HG03095 (cell line): ENCODE measurements at regions not wholly inside any gene's neighbourhood (a gene's known extent, or its start where the extent isn't known, plus 50 kb on each side); places are given as distances from the start of the nearest gene placed in this dataset.

ENCODE experiments used
- ATAC-seq: cut with Tn5 transposase; IDR thresholded peaks from one replicate; pipeline ENCODE4 v1.9.1; 2021; ENCODE audit warnings: moderate library complexity; ENCODE audit not compliant: unreplicated experiment

DNA sequence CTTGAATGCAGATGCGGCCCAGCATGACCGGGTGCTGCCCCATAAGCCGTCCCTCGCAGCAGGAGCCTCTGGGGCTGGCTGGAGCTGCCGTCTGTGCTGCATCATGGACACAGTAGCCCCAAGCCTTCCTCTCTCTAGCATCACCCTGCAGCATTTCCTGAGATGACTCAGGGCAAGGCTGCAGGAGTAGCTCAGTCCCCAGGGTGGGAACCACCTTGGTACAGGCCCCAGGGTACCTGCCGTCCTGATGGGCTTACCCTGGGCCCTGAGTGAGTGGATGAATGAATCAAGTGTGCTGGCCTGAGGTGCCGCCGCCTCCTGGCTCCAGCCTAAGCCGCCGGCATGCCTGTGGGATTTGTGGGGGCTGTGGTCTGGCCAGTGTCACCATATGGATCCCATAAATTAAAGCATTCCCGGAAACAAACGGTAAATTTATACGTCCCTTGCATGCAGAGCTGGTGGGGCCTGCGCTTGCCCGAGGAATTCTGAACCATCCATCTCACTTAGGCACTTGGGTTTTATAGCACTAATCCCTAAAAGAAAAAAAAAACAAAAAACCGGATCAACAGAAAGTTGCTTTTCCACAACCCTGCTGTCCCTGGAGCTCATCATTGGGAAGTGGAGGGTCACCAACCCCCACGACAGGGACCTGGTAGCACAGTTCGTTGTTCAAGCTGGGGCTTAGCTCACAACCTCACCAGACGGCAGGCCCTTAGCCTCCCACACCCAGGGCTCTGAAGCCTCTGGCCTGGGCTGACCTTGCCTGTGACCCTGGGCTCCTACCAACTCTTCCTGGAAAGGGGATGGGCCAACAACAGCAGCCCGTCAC lies 242.6 kb upstream of the CIBAR2 start:
- no peak for ATAC-seq

DNA sequence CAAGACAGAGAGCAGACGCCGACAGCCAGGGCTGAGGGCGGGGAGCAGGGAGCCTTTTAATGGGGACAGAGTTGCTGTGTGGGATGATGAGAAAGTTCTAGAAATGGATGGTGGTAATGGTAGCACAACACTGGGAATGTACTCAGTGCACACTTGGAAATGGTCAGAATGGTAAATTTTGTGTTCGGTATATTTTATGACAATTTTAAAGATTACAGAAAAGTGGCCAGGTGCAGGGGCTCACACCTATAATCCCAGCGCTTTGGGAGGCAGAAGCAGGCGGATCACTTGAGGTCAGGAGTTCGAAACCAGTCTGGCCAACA lies 243.2 kb upstream of the CIBAR2 start:
- ATAC-seq, result no peak

DNA sequence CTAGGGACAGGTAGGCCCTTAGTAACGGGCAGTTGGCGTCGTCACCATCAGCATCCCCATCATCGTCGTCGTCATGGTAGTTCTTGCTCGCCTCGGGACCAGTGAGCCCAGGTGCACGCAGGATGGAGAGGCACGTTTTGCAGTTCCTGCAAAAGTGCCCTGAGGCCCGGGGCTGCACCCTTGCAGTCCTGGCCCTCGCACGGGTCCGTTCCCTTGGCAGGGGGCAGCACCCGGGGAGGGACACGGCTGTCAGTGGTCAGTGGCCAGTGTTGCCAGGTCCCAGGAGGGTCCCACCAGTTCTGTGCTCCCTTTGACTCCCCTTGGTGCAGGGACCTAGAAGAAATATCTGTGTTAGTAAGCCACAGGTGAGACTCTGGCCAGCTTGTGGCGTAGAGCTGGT lies 243.9 kb upstream of the CIBAR2 start:
- ATAC-seq, result no peak

DNA sequence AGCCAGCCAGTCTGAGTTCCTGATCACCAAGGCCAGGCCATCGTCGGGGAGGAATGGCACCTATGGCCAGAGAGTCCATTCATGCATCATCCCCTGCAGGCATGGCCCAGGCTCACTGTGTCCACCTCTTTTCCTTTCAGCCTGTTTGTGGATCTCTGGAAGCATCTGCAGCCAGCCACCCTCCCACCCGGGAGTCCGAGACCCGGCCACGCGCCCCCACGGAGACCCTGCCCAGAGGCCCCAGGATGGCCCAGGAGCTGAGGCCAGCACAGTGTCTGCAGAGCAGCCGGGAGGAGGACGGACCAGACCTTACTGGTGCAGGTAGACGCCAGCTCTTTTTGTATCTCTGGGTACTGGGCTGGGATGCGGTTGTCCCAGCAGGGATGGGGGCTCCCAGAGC lies 245.1 kb upstream of the CIBAR2 start:
- ATAC-seq, result no peak

DNA sequence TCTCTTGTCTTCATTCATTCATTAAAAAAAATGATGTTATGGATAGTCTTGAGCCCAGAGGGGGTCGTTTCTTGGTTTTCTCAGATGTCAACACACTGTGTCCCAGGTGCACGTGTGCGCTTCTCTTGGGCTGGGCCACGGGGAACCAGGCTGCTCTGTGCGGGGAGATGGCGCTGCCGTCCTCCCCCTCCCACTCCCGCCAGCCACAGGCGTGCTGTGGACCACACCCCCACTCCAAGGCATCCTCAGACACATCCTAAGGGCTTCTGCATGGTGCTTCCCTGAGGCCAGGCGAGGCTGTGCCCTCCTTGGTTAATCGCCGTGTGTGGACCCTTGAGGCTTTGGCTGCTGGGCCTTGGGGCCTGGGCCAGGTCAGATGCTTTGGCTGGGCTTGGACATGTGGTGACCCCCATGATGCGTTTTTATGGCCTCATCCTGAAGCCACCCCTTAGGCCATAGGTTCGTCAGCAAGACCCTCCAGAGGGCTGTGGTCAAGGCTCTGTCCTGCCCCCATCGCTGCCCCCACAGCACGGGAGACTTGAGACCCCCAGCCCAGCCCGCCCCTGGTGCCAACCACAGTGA lies 245.7 kb upstream of the CIBAR2 start:
- ATAC-seq, result no peak

DNA sequence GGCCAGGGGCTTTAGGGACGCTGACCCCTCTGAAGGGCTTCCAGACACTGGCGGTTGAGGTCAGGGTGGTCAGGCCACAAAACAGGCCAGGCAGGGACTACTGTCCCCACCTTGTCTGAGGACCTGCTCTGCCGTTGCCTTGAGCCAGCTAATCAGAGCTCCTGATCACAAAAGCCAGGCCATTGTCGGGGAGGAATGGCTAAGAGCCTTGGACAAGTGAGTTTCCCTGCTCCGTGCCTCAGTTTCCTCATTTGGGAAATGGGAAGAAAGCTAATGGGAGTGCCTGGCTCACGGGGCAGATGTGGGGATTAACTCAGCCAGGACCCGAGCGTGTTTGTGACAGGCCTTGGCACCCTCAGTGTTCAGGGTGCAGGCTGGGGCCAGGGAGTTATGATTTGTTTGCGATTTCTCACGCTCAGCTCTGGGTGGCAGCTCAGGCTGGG lies 246.5 kb upstream of the CIBAR2 start:
- ATAC-seq, result no peak

DNA sequence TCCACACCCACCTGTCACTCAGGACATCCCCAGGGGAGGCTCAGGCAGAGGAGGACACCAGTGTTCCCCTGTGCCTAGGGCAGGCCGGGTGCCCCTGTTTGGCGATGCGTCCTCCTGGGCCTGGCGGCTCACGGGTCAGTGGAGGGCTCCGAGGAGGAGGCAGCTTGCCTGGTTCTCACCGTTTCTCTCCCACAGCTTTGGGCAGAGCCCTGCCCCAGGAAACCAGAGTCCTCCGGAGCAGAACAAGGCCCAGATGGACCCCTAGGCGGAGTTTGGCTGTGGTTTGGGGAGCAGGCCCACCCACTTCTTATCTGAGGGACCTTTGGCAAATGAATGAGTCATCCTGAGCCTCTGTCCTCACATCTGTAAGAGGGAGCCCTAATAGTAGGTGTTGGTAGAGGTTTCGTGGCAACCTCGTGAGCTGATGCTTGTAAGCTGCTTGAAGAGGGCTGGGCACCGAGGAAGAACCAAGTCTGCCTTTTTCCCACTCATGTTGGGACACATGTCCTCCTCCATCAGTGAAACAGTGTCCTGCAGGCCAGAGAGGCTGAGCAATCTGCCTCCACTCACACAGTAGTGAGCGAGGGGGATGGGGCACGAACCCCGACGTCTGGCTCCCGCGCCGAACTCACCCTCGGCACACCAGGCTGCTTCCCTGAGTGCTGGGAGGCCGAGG lies 247.0 kb upstream of the CIBAR2 start:
- no peak for ATAC-seq

DNA sequence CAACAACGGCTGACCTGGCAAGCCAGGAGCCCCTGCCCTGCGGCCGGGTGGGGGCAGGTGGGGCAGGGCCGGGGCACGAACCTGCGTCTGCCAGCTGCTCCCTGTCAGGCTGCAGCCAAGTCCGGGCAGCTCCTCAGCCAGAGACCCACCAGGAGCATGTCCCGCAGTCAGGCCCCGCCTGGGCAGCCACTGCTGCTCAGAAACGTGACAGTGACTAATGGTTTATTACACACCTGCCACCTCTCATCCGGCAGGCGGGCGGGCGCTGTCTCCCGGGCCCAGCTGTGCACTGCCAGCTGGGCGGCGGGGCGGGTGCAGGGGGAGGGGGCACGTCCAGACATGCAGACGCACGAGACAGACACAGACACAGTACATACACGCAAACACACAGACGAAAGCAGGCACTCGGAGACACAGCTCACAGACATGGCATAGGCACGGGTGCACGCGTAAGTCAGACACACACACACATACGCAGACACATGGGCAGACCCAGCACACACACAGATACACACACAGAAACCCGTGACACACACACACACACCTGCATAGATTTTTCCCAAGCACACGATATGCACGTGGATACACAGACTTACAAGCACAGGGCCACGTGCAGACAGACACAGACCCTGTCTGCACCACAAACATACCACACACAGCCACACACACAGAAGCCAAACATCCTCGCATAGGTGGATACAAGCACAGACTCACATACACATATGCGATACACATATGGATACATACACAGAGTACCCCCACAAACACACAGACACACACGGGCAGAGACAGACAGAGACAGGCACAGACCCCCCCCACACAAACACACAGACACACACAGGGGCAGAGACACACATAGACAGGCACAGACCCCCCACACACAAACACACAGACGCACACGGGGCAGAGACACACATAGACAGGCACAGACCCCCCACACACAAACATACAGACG lies 248.3 kb upstream of the CIBAR2 start:
- no peak for ATAC-seq

DNA sequence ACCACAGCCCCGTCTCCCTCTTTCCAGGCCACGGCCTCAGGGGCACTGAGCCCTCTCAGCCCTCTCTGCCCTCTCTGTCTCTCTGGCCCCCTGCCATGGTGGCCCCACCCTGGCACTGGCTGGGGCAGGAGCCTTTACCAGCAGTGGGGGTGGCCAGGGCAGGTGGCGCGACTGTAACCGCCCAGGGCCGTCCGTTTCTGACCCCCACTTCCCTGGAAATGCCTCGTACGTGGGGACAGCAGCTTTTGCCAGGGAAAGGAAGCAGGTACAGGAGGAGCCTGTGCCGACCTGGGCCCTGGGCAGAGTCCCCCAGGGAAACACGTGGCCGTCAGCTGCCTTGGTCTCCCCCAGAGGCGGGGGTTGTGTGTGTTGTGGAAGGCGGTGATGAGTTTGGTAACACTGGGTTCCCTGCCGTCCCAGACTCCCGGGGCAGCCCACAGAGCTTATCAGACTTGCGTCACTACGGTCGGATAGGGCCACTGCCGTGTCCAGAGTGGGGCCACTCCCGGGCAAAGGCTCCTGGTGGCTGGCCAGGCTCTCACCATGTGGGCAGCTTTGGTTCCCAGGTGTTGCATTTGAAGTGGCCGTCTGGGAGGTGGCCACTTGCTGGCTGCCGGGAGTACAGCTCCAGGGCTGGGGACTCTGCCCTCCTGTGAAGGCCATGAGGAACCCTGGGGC lies 249.3 kb upstream of the CIBAR2 start:
- no peak for ATAC-seq

DNA sequence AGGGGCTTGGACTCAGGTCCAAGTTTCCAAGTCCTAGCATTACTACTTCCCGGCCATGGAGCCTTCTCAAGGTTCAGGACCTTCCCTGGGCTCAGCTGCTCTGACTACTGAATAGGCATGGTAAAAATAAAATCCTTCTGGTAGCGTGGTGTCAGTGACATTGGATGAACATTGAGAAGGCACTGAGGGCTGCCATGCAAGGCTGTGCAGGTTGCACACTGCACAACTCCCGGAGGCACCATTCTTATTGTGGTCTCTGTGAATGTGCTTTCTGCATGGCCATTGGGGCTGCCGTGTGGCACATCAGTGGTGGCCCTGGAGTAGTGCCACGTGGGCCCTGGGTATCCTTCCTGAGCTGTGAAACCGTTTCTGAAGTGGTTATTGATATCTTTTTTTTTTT lies 250.2 kb upstream of the CIBAR2 start:
- ATAC-seq, result no peak

DNA sequence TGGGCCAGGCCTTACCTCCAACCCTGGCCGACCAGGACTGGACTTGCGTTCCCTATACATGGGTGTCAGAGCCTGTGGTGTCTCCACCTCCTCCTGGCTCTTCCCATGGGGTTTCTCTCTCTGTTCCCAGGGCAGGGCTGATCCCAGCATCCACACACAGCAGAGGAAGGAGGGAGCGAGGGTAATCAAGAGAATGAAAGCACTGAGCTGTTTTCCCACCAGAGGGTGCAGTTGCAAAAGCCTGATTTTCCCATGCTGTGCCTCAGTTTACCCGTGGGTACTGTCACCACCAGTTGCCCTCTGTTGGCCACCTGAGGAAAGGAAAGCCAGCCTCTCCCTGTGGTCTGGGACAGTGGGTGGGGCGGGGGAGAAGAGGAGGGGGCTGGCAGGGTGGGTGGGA lies 249.7 kb upstream of the GSE1 start:
- ATAC-seq, result no peak

DNA sequence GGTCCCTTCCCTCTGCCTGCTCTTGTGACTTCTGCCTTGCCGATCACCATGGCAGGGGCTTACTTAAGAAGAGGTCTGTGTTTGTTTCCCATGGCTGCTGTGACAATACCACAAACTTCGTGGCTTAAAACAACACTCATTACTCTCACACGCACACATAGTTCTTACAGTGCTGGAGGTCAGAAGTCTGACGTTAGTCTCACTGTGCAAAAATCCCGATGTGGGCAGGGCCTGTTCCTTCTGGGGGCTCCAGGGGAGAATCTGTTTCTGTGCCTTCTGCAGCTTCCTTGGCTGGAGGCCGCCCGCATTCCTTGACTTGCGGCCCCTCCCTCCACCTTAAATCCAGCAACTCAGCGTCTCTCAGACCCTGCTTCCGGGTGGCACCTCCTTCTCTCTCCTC lies 249.2 kb upstream of the GSE1 start:
- no peak for ATAC-seq

DNA sequence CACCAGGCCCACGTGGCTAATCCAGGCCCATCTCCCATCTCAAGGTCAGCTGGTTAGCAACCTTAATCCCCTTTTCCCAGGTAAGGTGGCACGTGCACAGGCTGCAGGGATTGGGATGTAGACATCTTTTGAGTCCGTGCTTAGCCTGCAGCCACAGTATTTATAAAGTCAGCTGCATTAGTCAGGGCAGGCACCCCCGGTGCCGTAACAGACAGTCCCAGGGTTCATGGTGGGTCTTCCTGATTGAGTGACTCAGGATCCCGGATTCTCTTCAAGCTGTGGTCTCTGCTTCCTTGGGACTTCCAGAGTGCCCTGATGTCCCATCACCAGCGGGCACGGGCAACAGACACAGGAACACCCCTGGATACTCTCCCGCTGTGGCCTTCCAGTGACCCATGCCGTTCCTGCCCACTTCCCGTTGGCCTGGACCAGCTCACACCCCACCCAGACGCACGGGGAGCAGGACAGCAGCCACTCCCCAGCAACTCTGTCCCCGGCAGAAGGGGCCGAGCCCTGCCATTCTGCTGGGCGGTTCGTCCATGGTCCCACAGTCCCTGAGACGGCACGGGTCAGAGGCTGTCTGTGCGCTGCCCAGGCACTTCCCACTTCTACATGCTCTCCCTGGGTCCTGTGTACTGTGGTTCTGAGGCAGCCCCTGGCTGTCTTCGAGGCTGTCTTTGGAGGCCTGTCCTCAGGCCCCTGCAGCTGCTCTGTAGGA lies 248.6 kb upstream of the GSE1 start:
- no peak for ATAC-seq

DNA sequence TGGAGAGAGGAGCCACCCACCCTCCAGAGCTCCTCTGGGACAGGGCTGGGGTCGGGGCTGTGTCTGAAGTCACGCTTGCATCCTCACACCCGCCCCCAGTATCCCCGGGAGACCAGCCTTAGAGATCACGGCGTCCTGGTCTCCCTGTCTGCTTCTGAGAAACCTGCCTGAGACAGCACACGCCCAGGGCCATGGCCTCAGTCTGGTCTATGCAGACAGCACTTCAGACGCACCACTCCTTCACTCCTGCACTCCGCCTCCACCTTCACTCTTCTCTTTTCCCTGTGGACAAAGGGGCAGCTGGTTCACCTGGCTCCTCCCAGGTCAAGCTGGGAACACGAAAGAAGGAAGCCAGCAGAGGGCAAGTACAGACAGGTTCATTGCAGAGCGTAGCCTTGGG lies 248.0 kb upstream of the GSE1 start:
- ATAC-seq, result no peak

DNA sequence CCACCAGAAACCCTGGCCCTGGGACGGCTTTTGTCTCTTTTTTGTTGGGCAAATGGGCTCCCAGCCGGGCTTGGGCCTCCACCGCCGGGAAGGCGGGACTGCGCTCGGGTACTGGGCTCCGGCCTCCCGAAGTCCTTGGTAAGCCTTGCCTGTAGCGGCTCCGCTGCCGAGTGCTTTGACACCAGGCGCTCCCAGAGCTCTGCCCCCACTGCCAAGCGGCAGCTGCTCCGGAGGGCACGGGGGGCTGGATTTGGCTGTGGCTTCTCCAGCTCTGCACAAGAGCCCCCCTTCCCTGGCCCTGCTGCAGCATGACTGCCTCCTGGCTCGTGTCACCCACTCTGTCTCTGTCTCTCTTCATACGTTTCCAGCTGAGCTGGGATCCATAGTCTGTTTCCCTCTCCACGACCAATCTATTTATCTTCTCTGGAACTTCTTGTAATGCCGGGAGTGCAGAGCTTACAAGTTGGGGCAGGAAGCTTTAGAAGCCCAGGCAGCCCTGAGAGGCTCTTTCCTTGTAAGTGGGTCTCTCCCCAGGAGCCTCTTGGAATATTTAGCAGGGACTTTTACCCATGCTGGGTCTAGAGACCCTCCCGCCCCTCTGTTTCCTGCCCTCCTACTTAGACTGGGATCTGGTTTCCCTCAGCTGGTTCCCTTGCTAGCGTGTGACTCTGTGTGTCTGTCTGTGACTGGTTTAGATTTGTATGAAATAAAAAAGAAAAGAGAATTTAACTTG lies 246.9 kb upstream of the GSE1 start:
- no peak for ATAC-seq

DNA sequence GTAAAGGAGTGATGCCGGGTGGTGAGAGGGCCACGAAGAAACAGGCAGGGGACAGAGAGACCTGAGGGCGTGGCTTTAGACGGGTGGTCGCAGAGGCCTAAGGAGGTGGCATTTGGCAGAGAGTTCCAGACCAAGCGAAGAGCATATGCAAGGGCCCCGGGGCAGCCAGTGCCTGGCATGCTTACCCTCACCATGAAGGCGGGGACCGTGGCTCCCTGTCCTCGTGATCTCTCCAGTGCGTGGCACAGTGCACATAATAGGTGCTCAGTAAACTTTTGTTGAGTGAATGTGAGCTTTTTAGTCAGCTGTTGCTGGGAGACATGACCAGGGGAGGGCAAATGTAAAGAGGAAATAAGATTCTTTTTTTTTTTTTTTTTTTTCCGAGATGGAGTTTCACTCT lies 245.6 kb upstream of the GSE1 start:
- ATAC-seq, result no peak

DNA sequence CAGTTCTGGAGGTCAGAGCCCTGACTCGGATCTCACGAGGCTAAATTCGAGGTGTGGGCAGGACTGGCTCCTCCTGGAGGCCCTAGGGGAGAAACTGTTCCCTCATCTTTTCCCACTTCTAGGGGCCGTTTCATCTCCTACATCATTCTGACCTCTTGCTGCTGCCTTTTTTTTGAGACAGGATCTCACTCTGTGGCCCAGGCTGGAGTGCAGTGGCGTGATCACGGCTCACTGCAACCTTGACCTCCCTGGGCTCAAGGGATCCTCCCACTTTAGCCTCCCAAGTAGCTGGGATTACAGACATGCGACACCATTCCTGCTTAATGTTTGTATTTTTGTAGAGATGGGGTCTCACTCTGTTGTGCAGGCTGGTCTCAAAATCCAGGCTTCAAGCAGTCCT lies 244.1 kb upstream of the GSE1 start:
- no peak for ATAC-seq

DNA sequence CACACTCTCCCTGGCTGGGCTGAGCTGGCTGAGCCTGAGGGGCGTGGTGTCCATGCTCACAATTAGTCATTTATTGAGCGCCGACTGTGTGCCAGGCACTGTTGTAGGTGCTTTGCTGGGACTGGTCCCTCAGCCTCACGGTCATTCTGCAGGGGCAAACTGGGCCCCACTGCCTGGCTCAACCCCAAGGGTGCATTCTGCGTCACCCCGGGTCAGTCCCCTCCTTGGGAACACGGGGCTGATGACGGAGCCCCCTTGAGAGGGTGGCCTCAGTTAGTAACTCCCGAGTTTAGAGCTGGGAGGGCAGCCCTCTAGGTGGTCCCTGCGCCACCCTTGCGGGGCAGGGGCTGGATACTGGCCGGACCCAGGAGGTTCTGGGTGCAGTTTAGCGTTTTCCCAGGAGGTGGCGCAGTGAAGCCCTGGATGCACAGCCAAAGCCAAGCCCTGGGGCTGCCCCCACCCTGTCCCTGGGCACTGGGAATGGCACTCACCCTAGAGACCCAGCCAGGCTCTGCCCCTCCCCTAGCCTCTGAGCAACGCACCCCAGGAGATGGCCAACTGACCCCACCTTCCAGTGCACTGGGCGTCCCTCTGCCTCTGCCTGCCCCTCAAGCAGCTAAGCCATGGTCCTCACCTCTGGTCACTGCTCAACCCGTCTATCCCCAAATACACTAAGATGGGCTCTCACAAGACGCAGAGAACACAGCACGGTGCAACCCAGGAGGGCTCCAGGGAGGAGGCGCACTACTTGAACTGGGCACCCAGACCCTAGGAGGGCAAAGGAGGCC lies 243.2 kb upstream of the GSE1 start:
- ATAC-seq, result no peak

DNA sequence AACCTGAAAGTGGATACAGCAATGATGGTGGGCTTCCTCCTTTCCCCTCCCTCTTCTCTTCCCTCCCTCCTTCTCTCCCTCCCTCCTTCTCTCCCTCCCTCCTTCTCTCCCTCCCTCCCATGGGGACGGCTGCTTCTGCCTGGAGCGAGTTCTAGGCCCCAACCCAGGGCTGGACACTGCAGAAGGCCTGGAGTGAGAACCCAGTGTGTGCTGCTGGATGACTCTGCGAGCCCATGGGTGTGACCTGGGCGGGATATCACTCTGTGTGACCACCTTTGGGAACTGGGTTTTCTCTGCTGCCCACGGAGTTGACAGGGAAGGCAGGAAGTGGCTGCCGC lies 242.6 kb upstream of the GSE1 start:
- ATAC-seq, result no peak
